Posterior vena cava (tissue), 2 donors: ENCODE measurements at regions not wholly inside any gene's neighbourhood (a gene's known extent, or its start where the extent isn't known, plus 50 kb on each side); places are given as distances from the start of the nearest gene placed in this dataset.
"Not testable (repeated sequence)": the region's sequence is repeated elsewhere in the genome, so short reads cannot be mapped to it uniquely, and the experiment has no call there.

Experiments used
- DNase-seq: peaks from one replicate; pipeline ENCODE4 v3.0.0-alpha.2; 2020; ENCODE audit warnings: low spot score
- intact Hi-C, 2 donors: fragments of 100-400 bp; cut with DNase I; formaldehyde crosslinking; loops; one replicate each; pipeline versions ENCODE4 v1.14.1 to v1.14.2; 2022 to 2023
- donor health status: DM: yes; HTN: yes; CAD: no.
- donor health status: DM: yes; HTN: yes; CAD: no.

- DNase-seq = no peak
- intact Hi-C loops = no loop called here
Measured at GRCh38 chr12:88729196-88729595, 148.9 kb upstream of the KITLG start.

- intact Hi-C loops = no loop called here
- DNase-seq = no peak
Measured at GRCh38 chr12:88726806-88727720, 146.8 kb upstream of the KITLG start.

GRCh38 chr12:88725592-88726143 is 145.4 kb upstream of the KITLG start:
- DNase-seq = no peak
- intact Hi-C loops = no loop called here

DNA sequence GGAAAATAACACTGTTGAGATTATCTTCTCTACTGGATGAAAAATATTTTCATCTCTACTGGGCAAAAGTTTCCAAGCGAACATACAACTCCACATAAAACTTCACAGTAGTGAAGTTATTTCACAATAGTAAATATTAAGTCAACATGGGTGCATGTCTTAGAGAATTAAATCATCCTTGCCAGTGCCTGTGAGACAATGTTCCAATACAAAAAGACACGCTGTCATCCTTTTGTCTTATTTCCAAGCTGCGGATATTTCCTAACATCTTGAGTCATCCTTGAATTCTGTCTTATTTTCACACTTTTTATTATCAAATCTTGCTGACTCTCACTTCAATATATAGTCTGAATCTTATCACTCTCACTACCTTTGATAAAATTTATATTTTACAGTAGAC is 142.9 kb upstream of the KITLG start:
- DNase-seq = no peak
- intact Hi-C loops = no loop called here

DNA sequence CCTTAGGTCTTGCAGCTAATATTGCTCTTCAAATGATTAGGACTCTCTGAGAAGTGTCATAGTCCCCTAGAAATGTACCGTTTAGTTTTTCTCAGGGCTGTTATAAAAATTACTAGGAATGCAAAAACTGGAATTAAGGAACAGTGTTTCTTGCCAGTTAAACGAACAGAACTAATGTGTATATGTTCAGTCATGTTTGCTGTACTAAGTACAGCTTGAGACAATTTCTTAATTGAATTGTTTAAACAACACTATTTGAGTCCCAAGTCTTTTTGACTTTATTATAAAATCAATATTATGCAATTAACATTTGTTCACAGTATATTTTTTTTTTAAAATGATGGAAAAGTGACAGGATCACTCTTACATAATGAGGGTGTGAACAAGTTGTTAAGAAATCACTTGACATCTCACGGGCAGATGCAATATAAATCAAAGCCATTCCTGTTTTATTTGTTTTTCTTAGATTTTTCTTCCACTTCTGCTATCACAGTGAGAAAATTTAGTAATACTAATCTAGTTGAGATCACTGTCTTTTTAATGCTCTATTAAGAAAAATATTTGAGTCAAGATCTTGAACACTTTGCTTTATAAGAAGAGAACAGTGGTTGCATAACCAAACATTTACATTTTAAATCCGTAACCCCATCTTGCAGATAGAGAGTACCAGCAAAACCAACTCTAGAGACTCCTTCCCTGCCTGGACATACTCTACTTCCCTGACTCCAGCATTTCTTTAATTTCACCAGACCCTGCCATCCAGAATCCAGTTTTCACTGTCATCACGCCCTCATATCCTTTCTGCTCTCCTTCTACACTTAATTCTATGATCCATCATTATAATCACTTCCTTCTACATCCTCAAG is 140.7 kb upstream of the KITLG start:
- DNase-seq = no peak
- intact Hi-C loops = no loop called here

GRCh38 chr12:88720231-88720630 is 140.0 kb upstream of the KITLG start:
- intact Hi-C loops = no loop called here
- no peak for DNase-seq

- no peak for DNase-seq
- intact Hi-C loops = no loop called here
Measured at GRCh38 chr12:88717188-88717587, 136.9 kb upstream of the KITLG start.

DNA sequence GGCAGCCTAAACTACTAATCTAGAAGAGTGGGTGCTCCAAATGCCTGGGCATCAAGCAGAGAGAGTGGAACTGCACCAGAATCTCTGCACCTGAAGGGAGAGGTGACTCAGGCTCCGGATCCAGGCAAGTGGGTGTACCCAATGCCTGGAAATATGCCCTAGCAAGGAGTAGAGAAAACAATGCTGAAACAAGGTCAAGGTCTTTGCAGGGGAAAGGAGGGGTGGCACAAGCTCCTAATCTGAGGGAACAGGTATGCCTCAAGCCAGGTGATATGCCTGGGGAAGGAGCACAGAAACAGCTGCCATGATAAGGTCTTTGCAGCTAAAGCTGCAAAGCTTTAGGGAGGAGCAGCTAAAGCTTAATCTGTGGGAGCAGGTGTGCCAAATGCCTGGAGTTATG is 136.0 kb upstream of the KITLG start:
- intact Hi-C loops = no loop called here
- DNase-seq = no peak

- no peak for DNase-seq
Measured at GRCh38 chr12:88715673-88716072, 135.4 kb upstream of the KITLG start.

GRCh38 chr12:88714263-88714882 is 134.1 kb upstream of the KITLG start:
- DNase-seq, intact Hi-C loops: not testable (repeated sequence)

More at GRCh38 chr12:88715673-88716072, 135.4 kb upstream of the KITLG start:
- intact Hi-C loops = no loop called here

- DNase-seq = no peak
- intact Hi-C loops = no loop called here
Measured at GRCh38 chr12:88707800-88708199, 127.5 kb upstream of the KITLG start.

DNA sequence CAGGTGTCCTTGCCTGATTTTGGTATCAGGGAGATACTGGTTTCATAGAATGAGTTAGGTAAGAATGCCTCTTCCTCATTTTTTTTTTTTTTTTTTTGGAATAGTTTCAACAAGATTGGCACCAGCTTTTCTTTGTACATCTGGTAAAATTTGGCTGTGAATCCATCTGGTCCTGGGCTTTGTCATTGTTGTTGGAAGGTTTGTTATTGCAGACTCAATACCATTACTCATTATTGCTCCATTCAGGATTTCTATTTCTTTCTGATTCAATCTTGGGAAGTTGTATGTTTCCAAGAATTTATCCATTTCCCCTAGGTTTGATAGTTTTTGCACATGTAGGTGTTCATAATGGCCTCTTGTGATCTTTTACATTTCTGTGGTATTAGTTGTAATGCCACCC is 126.0 kb upstream of the KITLG start:
- DNase-seq = no peak
- intact Hi-C loops = no loop called here

GRCh38 chr12:88703790-88704189 is 123.5 kb upstream of the KITLG start:
- intact Hi-C loops = no loop called here
- DNase-seq = no peak

DNA sequence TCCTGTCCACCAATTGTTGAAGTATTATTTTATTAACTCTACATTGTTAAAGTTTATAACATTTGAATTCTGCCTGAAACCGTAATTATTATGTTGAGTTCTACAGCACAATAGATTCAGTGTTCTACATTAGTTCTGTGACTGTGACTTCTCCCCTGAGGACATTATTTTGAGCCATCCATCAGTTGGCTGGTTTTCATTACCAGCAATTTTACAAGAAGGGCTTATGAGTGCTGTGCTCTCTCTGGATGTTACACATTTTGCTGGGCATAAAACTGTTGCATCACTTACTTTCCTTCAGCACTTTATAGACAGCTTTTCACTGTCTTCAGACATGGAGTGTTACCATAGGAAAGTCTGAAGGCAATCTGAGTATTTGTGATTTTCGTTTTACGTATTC is 118.2 kb upstream of the KITLG start:
- intact Hi-C loops = no loop called here
- DNase-seq = no peak

DNA sequence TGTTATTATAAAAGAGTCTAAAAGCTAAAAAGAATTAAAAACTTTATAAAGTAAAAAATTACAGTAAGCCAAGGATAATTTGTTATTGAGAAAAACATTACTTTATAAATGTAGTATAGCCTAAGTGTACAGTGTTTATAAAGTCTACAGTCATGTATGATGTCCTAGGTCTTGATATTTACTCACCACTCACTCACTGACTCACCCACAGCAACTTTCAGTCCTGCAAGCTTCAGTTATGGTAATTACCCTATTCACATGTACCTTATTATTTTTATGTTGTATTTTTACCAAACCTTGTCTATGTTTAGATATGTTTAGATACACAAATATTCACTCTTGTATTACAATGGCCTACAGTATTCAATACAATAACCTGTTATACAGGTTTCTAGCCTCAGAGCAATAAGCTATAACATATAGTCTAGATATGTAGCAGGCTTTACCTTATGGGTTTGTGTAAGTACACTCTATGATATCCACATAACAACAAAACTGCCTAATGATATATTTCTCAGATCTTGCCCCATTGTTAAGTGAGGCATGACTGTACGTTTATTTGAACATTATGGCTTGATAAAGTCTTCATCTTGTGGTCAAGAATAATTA is 113.7 kb upstream of the KITLG start:
- intact Hi-C loops = no loop called here
- DNase-seq = no peak

GRCh38 chr12:88691811-88692210 is 111.5 kb upstream of the KITLG start:
- no peak for DNase-seq
- intact Hi-C loops = no loop called here

- DNase-seq = no peak
- intact Hi-C loops = no loop called here
Measured at GRCh38 chr12:88684610-88685009, 104.3 kb upstream of the KITLG start.

GRCh38 chr12:88684170-88684569 is 103.9 kb upstream of the KITLG start:
- no peak for DNase-seq
- intact Hi-C loops = no loop called here

GRCh38 chr12:88683628-88684027 is 103.4 kb upstream of the KITLG start:
- intact Hi-C loops = no loop called here
- no peak for DNase-seq
